UCSD-AML1 (cell line): ENCODE measurements at regions not wholly inside any gene's neighbourhood (a gene's known extent, or its start where the extent isn't known, plus 50 kb on each side); places are given as distances from the start of the nearest gene placed in this dataset.

Source experiments
- DNase-seq: peaks from one replicate; lab custom pipeline; 2025; ENCODE audit not compliant: unreplicated experiment; lab: John Stamatoyannopoulos, UW

DNA sequence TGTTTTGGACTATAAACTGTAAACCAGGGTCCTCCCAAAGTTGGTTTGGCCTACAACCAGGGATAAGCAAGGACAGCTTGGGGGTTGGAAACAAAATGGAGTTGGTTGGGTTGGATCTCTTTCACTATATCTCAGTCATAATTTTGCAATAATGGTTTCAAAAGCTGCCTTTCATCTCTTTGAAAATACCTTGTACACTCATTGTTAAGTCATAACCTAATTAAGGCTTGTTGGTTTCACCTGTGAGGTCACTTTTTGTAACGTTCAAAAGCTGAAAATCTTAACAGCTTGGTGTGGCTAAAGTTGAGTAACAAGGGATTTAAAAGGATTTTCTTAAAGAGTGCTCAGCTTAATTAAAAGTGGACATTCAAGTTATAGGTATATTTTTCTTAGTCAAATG, 476.1 kb downstream of the IPMK start:
- no peak for DNase-seq

DNA sequence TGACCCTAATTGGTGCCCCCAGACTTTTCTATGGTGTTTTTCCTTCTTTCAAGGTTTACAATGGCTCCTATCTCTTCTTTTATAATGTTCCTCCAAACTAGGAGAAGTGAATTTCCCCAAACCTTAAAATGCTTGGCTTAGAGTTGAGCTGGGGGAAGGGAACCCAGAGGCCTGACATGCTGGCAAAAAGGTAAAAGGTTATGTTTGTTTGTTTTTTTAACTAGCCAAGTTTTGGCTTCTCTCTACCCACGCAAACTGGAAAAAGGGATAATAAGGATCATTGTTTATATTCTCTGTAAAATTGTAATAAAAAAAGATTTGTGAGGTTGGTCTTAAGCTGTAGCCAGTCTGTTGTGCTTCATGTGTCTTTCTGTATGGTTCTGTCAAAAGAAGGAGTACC, 477.0 kb downstream of the IPMK start:
- DNase-seq, result no peak

DNA sequence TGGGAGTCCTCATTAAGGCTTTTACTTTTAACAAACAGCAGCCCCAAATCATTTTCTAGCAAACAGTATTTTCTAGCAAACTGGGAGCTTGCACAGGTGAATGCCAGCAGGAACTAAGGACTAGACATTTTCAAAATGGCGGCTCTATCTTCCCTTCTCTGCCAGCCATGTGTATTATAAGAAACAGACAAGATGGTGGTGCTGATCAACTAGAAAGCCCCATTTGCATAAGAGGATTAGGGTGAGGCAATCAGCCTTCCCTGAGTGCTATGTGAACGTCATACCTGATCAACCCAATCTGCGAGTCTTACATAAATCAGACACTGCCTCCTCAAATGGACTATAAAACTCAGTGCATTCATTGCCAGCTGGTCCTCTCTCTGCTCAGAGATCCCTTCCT, 479.6 kb downstream of the IPMK start:
- no peak for DNase-seq

DNA sequence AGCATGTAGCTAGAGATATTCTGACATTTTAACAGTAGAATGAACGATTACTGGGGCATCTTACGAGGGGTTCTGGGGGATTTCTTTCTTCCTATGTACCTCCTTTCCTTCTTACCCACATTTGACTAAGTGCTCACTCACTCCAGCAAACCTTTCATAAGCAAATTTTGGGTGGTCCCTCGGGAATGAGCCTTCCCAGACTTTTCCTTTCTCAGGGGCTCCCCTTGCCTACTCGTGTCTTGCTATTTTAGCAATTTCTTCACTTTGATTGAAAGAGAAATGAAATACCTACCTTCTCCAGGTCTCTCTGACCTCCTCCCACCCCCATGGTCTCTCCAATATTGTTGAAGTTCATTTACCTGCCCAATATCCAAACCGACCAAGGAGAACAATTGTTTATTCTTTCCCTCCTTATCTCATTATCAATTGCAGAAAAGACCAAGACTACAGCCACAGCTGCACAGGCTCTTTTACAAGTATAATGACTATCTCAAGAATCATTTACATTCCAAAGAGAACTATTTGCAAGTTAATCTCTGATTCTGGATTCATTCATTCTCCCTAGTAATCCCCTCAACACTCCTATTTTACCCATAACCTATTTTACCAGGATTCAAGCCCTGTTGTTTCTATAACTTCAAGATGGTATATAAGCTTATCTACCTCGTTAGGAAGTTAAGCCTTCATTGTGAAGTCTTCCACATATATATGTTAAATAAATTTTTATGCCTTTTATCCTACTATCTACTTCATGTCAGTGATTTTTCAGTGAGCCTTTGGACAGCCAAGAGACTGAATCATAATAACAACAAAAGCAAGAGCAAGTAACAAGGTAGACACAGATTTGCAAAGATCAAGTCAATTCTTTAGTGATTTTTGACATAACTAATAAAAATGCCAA, 480.6 kb downstream of the IPMK start:
- DNase-seq, result no peak

DNA sequence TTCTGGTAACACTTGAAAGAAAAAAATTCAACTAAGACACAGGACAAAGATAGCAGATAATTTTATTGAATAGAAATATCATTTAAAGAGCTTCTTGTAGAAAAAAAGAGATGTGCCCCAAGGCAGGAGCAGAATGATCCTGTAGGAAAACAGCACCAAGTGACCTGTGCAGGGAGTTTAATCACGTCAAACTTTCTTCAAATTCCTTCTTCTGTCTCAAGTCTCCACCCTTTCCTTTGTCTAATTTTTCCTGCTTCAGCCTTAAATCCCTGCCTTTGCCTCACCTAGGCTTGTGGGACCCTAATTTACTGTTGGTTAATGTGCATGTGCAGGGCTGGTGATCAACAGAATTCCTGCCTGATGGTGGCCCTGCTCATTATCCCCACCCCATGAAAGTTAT, 481.4 kb downstream of the IPMK start:
- DNase-seq, result no peak

DNA sequence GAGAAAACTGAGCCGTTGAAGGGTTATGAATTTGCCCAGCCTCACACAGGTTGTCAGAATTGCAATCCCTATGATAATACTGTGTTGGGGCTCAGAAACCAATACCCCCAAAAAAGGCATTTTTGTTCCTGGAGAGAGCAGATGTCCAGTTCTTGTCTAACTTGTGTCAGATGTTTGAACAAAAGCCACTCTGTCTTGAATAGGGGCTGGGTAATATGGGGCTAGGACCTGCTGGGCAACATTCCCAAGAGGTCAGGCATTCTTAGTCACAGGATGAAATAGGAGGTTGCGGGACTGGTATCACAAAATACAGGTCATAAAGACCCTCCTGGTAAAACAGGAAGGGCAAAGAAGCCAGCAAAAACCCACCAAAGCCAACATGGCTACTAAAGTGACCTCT, 482.1 kb downstream of the IPMK start:
- DNase-seq, result no peak

DNA sequence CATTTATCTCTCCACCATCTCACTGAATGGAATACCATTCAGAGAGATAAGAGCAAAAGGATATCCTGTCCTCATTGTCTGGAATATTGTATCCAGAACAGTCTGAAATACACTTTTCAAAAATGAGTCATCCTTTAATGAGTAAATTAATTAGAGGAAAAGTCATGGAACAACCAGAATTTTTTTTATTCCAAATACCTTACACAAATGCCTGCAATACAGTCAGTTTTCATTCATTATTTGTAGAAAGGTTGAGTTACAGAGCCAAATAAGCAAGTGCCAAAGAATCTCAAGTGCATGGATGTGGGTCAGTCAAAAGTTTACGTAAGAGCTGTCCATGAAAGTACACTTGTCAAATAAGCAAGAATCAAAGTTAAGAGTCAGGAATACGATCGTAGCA, 482.6 kb downstream of the IPMK start:
- no peak for DNase-seq

DNA sequence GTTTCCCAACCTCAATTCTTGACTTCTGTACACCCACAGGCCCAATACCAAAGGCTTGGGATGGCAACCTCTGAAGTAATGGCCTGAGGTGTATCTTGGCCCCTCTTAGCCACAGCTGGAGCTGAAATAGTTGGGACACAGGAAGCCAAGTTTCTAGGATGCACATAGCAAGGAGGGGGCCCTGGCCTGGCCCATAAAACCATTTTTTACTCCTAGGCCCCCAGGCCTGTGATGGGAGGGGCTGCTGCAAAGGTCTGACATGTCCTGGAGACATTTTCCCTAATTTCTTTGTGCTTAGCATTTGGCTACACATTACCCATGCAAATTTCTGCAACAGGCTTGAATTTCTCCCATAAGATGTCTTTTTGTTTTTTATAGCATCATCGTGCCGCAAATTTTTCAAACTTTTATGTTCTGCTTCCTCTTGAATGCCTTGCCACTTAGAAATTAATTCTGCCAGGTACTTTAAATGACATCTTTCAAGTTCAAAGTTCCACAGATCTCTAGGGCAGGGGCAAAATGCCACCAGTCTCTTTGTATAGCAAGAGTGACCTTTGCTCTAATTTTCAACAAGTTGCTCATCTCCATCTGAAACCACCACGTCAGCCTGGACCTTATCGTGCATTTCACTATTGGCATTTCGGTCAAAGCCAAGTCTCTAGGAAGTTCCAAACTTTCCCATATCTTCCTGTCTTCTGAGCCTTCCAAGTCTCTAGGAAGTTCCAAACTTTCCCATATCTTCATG, 490.8 kb downstream of the IPMK start:
- no peak for DNase-seq

DNA sequence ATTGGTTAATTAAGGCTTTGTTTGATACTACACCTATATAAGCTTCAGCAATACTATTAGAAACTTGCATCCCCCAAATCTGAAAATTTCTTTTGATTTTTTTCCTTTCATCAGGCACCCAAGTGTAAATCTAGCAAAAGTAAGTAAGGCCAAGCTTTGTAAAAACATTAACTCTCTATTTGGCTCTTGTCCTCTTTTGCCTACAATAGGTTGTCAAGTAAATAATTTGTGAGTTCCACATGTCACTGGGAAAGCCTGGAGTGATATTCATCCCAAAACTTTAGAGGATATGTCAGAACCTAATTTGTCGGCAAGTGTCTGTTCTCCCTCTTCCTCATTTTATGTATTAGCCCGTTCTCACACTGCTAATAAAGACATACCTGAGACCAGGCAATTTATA, 492.4 kb downstream of the IPMK start:
- DNase-seq, result no peak

DNA sequence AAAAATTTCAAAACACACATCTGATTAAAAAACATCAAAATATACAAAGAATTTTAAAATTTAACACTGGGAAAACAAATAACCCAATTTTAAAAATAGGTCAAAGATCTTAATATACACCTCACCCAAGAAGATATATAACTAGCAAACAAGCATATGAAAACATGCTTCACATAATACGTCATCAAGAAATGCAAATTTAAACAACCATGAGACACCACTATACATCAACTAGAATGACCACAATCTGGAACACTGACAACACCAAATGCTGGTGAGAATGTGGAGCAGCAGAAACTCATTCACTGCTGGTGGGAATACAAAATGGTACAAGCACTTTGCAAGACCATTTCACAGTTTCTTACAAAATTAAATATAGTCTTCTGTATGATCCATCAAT, 498.4 kb downstream of the IPMK start:
- DNase-seq, result no peak

DNA sequence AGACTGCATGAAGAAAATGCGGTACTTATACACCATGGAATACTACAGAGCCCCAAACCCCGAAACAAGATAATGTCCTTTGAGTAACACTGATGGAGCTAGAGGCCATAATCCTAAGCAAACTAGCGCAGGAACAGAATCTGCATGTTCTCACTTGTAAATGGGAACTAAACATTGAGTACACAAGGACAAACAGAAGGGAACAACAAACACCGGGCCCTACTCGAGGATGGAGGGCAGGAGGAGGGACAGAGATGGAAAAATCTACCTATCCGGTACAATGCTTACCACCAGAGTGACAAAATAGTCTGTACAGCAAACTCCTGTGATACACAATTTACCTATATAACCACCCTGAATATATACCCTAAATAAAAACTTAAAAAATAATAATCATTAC, 507.9 kb downstream of the IPMK start:
- no peak for DNase-seq

DNA sequence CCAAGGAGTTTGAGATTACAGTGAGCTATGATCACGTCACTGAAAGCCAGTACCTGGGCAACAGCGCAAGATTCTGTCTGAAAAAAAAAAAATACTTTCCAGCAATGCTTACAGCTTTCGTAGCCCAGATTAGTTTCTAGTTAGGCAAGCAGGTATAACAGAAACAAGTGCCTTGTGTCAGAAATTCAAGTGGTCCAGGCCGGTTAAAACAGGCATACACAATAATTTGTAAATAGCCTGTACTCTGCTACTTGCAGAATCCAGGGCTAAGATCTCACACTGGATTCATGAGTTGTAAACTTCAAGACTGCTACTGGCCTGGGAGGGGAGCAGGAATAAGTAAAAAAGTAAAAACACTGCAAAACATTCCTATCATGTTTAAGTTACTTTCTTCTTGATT, 512.9 kb downstream of the IPMK start:
- no peak for DNase-seq

DNA sequence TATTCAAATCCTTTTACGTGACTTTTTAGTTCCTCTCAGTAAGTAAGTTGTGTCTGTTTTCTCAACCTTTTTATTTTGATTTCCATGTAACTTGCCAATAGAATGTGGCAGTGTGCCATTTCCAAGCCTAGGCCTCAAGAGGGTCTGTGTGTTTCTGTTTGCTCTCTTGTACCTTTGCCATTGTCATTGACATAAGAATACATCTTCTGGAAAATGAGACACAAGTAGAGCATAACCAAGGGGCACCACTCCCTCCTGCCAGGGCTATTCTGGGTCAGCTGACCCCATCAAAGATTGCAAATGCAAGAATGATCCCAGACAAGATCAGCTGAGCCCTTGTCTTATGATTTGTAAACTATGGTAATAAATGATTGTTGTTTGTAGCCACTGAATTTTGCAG, 524.0 kb downstream of the IPMK start:
- no peak for DNase-seq

DNA sequence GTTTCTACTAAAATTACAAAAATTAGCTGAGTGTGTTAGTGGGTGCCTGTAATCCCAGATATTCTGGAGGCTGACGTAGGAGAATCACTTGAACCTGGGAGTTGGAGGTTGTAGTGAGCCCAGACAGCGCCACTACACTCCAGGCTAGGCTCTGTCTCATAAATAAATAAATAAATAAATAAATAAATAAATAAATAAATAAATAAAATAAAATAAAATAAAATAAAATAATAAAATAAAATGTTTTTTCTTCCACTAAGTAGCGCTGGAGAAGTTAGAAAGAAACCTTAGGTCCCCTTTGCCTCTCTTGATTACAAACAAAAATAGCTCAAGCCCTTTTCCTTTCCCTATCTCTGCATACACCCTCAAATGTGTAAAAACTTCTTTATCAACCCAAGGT, 525.9 kb downstream of the IPMK start:
- no peak for DNase-seq

DNA sequence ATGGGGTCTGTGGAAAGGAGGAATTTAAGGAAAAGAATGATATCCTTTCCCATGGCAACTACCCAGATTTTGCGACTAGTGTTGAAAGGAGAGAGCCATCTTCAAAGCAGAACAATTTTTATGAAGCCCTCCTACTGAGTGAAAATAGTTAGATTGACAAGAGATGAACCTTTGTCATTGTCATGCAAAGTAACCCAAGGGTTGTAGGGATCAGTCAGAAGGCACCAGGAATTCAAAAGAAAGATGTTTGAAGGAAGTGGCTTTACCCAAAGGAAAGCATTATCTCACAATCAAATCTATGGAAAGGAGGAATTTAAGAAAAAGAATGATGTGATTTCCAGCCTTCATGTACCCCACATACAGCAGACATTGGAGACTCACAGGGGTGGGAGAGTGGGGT, 544.4 kb downstream of the IPMK start:
- DNase-seq, result no peak

DNA sequence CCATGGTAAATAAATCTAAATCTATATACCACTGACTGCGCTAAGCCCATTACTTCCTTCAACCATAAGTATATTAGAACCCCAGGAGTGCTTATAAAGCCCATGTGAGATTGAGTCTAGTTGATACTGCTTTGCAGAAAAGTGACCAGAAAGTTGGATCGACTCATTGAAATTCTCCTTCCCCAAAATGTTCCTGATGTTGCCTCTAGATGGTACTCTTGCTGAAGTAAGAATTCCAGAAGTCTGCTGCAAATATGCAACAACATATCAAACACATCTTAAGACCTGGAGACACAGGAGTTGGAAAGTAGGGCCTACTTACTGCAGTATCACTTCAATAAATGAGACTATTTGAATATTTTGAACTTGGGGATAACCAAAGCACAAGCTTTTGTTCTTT, 550.8 kb downstream of the IPMK start:
- DNase-seq, result no peak

DNA sequence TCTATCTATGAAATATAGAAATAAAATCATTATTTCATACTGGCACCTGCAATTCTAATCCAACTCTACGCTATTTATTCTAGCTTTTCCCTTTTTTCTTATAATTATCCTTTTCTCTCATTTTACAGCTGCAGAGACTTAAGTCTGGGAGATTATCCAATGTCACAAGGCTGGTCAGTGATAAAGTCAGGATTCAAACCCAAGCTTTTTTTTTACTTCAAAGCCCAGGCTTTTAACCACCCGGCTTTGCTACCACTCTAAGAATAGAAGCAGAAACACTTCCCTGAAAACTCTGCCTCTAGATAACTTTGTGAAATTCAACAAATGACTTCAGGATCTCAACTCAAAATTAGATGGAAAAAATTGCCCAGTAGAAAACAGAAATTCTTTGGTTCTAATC, 552.5 kb downstream of the IPMK start:
- no peak for DNase-seq

DNA sequence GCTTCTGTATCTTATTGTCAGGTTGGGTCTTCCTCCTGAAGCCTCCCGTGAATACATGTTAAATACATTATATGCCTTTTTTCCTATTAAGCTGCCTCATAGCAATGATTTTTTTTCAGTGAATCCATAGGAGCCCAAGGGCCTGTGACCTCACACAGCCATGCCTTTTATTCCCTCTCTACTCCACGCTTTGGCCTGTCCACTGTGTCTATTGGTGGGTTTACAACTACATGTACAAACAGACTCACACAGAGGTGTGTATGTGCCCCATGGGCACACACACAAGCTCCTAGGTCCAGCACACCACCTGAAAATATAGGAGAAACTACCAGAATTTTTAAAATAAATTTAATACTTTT, 560.4 kb downstream of the IPMK start:
- peak; percentile 3 for DNase-seq

DNA sequence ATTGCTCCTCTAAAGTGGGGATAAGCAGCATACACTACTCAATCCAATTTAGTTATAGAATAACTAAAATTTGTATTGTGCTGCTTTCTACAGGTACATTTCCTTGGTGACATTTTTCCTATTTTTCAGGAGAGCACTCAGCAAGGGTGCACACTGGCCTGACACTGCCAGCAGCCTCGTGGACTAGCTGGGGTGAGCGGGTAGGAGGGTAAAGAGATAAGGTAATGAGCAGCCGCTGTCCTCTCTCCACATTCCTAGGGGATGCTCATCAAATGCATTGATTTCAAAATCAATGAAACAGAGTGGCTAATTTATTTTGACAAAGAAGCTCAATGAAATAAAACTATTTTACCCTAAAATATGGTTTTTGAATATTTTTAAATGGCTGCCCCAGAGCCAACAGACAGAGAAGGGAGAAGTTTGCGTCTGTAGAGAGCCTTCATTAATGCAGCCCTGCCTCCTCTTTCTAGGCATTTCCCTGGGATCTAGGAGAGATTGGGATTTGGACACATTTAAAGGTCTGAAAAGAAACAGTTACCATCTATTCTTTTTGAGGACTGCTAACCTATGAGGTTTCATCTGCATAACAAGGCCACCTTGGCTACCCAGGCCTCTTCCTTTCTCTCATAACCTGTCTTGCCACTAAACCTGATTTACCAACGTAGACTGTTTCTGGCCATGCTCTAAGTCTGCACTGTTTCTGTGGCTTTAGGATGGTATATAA, 561.0 kb downstream of the IPMK start:
- DNase-seq, result no peak

DNA sequence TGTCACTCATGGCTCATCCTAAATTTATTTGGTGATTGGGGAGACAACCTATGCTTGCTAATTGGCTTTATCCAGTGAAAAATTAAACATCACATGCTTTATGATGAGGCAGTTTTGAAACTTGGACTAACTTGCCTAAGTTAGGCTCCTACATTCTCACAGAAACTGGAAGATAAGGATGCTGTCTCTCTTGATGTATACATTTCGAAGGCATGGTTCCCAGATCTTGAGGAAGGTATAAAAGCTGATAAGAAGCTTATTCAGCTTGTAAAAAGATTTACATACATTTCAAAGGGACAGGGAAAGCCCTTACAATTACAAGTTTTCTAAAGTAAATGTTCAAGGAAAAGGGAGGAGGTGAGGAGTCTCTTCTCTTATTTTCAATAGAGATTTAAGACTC, 561.7 kb downstream of the IPMK start:
- no peak for DNase-seq

DNA sequence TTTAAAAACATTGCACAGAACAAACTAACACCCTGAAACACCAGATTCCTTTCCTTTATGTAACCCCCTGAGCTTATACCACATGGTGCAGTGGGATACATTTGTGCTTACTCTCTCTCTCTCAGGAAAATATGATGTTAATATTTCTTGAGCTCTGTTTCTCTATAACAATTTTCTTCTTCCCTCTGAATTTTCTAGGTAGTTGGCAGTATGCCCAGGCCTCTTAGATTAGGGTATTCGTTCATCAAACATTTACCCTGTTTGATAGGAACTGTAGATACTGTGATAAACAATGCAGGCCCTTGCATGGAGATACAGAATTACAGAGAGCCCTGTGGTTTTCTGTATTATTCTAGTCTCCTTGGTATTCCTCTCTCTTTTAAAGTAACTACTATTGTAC, 567.8 kb downstream of the IPMK start:
- DNase-seq, result no peak

DNA sequence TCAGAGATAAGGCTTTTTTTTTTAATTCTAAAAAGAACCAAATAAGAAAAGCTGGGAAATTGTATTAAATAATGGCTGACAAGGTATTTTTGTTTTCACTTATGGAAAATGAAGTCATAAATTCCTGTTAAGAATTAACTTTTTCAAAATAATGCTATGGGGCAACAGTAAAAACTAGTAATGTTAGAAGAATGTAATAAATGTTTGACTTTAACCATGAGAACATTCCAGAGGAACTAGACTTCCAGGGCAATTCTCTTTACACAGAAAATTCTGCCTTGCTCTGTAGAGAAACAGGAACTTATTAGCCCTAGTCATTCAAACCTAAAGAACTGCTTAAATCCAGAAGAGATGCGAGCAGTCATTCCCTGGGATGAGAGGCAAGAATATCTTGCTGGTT, 571.1 kb downstream of the IPMK start:
- DNase-seq, result no peak
